ENCODE measurements at regions not wholly inside any gene's neighbourhood (a gene's known extent, or its start where the extent isn't known, plus 50 kb on each side); places are given as distances from the start of the nearest gene placed in this dataset.

GRCh38 chr5:8034852-8035251 is 165.9 kb downstream of the MTRR start:
- Histone ChIP-seq H3K36me3 (no peaks in the 10 kb centered on the region), H3K27me3 (no peaks in the 10 kb centered on the region), H3K9me3 (no peaks in the 10 kb centered on the region), H3K4me1 (no peaks in the 10 kb centered on the region), H3K4me3 (no peak overlapping the region), H3K27ac (no peak overlapping the region)
- TF ChIP-seq CTCF (IDR thresholded peaks at IDR 0.05) (no peak), POLR2A (IDR thresholded peaks at IDR 0.05) (no peak)
- intact Hi-C loops (cut with DNase I): no loop called here
- DNase-seq (ENCODE audit: extremely low spot score in 2 of 2): no peak

GRCh38 chr5:8048920-8049319 is 180.0 kb downstream of the MTRR start:
- Histone ChIP-seq H3K4me3 (no peak overlapping the region), H3K27ac (no peak overlapping the region), H3K27me3 (no peaks in the 10 kb centered on the region), H3K4me1 (no peaks in the 10 kb centered on the region), H3K9me3 (no peaks in the 10 kb centered on the region), H3K36me3 (no peaks in the 10 kb centered on the region)
- intact Hi-C loops (cut with DNase I): no loop called here
- TF ChIP-seq POLR2A (IDR thresholded peaks at IDR 0.05): no peak
- TF ChIP-seq POLR2AphosphoS5 (IDR thresholded peaks at IDR 0.05; ENCODE audit: insufficient read depth in 1 of 2, low read depth in 1 of 2): no peak
- no peak for TF ChIP-seq CTCF (IDR thresholded peaks at IDR 0.05)
- DNase-seq (ENCODE audit: extremely low spot score in 2 of 2): no peak

DNA sequence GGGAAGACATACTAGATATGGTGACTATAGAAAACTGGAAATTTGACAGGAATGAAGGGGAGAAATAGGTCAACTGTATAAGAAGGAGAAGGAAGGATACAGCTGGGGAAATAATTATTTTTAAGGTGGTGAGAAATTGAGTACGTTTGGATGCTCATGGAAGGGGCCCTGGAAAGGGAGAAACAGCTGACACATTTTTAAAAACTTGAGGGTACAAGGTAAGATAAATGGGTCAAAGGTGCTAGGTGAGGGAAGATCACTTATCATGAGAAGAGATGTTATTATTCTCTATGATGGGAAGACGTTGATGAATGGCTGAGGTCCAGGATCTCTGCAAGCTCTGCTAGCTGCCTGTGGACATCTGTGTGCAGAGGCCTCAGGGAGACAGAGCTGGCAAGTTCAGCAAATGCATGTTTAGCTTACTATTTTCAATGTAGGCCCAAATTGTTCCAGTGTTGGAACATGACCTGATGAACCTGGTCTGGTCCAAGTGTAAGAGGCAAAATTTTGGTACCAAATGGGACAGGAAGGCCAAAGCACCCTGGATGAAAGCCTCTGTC is 181.7 kb downstream of the MTRR start:
- Histone ChIP-seq H3K4me3 (no peak overlapping the region), H3K4me1 (no peaks in the 10 kb centered on the region), H3K27ac (no peak overlapping the region), H3K36me3 (no peaks in the 10 kb centered on the region), H3K27me3 (no peaks in the 10 kb centered on the region), H3K9me3 (no peaks in the 10 kb centered on the region)
- intact Hi-C loops (cut with DNase I): no loop called here
- no peak for DNase-seq (ENCODE audit: extremely low spot score in 2 of 2)
- TF ChIP-seq CTCF (IDR thresholded peaks at IDR 0.05): no peak
- TF ChIP-seq POLR2AphosphoS5 (IDR thresholded peaks at IDR 0.05; ENCODE audit: insufficient read depth in 1 of 2, low read depth in 1 of 2): no peak
- TF ChIP-seq POLR2A (IDR thresholded peaks at IDR 0.05): no peak

DNA sequence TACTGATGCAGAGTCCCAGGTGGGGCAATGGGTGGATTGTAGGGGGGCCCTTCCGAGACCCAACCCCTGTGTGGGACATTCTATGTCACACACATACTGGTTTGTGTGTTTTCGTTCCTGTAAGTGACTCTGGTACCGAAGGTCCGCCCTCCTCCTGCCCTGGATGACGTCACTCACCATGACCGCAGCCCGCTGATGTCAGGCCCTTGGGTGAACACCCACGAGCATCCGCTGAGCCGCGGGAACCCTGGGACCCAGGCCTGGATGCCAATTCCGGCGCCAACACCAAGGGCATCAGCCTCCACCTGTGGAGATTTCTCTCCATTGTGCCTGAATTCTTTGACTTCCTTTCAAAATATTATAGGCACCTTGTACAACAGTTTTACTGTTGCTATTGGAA is 184.3 kb downstream of the MTRR start:
- TF ChIP-seq POLR2AphosphoS5 (IDR thresholded peaks at IDR 0.05; ENCODE audit: insufficient read depth in 1 of 2, low read depth in 1 of 2): no peak
- no peak for TF ChIP-seq POLR2A (IDR thresholded peaks at IDR 0.05)
- TF ChIP-seq CTCF (IDR thresholded peaks at IDR 0.05): no peak
- Histone ChIP-seq H3K36me3 (no peaks in the 10 kb centered on the region), H3K4me3 (no peak overlapping the region), H3K27ac (no peak overlapping the region), H3K4me1 (no peaks in the 10 kb centered on the region), H3K27me3 (no peaks in the 10 kb centered on the region), H3K9me3 (no peaks in the 10 kb centered on the region)
- no peak for DNase-seq (ENCODE audit: extremely low spot score in 2 of 2)
- intact Hi-C loops (cut with DNase I): no loop called here

GRCh38 chr5:8057769-8058168 is 188.8 kb downstream of the MTRR start:
- Histone ChIP-seq H3K27ac (no peak overlapping the region), H3K9me3 (no peaks in the 10 kb centered on the region), H3K4me1 (no peaks in the 10 kb centered on the region), H3K4me3 (no peak overlapping the region), H3K27me3 (no peaks in the 10 kb centered on the region), H3K36me3 (no peaks in the 10 kb centered on the region)
- no peak for DNase-seq (ENCODE audit: extremely low spot score in 2 of 2)
- no peak for TF ChIP-seq POLR2A (IDR thresholded peaks at IDR 0.05)
- no peak for TF ChIP-seq POLR2AphosphoS5 (IDR thresholded peaks at IDR 0.05; ENCODE audit: insufficient read depth in 1 of 2, low read depth in 1 of 2)
- TF ChIP-seq CTCF (IDR thresholded peaks at IDR 0.05): no peak
- intact Hi-C loops (cut with DNase I): no loop called here
